ENCODE measurements at regions not wholly inside any gene's neighbourhood (a gene's known extent, or its start where the extent isn't known, plus 50 kb on each side); places are given as distances from the start of the nearest gene placed in this dataset.

DNA sequence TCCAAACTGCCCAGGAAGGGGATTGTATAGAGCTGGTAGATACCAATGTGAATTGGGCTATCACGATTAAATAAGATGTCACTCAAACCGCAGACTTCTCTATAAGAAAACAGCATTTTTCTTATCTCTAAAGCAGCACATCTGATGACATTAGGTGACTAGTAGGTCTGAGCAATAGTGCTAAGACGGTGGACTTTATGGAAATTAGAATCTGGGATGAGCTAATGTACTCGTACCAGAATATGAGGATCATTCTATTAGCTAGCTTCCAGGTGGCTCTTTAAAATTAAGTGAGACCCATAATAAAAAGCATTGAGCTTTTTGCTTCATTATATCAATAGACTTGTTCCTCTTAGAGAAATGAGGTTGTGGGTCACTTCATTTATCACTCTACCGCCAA lies 130.0 kb upstream of the MC4R start:
- no peak overlapping the region for H2BK120ac ChIP-seq (replicated peaks; ENCODE audit: low read depth, low read length)
- H3K18ac ChIP-seq (ENCODE audit: extremely low read depth, low read length) = no peak overlapping the region
- H3K9me3 ChIP-seq (ENCODE audit: insufficient read depth in 2 of 2, low read depth in 1 of 2, low read length in 1 of 2) = no peaks in the 10 kb centered on the region
- ChIA-PET POLR2A (ENCODE audit: partially characterized antibody) (no interaction called here), CTCF (ENCODE audit: partially characterized antibody) (interaction anchor here (0.8 to 1.7 kb wide), 3 partner anchors 10 to 34 kb away, joined by 3 to 5 read pairs (median 4); no protein-coding TSS in a partner anchor)
- DNase-seq (ENCODE audit: low read depth in 1 of 2, low spot score in 2 of 2) = no peak
- no peaks in the 10 kb centered on the region for H3K27me3 ChIP-seq (replicated peaks in 1 of 4; ENCODE audit: control insufficient read depth in 3 of 4, extremely low read depth in 1 of 4, insufficient read depth in 3 of 4, low read length in 3 of 4)
- 94% methylated on average over 5 of the region's 5 CpGs; no CpG with 5 or more reads in 1 of the 2 experiments for WGBS, 2 experiments (ENCODE audit: extremely low coverage in 1 of 2, insufficient coverage in 1 of 2, insufficient read length in 1 of 2, insufficient replicate concordance in 2 of 2, low coverage in 1 of 2, low lambda C conversion rate in 2 of 2, missing lambda C conversion rate in 1 of 2)
- H3K79me1 ChIP-seq (ENCODE audit: low read depth, low read length) = no peaks in the 10 kb centered on the region
- H3K4me2 ChIP-seq (ENCODE audit: insufficient read depth in 1 of 2, low read depth in 2 of 2, low read length in 2 of 2) = no peak overlapping the region
- H3K4me1 ChIP-seq (replicated peaks in 1 of 4; ENCODE audit: control insufficient read depth in 3 of 4, insufficient read depth in 4 of 4, low read length in 3 of 4) = no peaks in the 10 kb centered on the region
- no peak for FAIRE-seq
- H3K4ac ChIP-seq (replicated peaks; ENCODE audit: insufficient read length, low read depth, low read length) = no peak overlapping the region
- H2BK15ac ChIP-seq (ENCODE audit: low read length) = no peak overlapping the region
- no peak overlapping the region for H2BK5ac ChIP-seq (ENCODE audit: low read depth, low read length)
- no peak overlapping the region for H3K9ac ChIP-seq (replicated peaks in 1 of 4; ENCODE audit: extremely low read depth in 1 of 4, low read depth in 3 of 4, low read length in 3 of 4)
- H3K56ac ChIP-seq (replicated peaks; ENCODE audit: insufficient read length, low read depth, low read length) = no peak overlapping the region
- H3K36me3 ChIP-seq (ENCODE audit: control insufficient read depth in 2 of 4, insufficient read depth in 4 of 4, low read length in 3 of 4) = no peaks in the 10 kb centered on the region
- no peaks in the 10 kb centered on the region for H3K79me2 ChIP-seq (ENCODE audit: control insufficient read depth in 1 of 2, insufficient read depth in 2 of 2, low read length in 2 of 2)
- H4K20me1 ChIP-seq (replicated peaks in 1 of 2; ENCODE audit: control insufficient read depth in 1 of 2, insufficient read depth in 2 of 2, low read length in 2 of 2) = no peaks in the 10 kb centered on the region
- H3K14ac ChIP-seq (ENCODE audit: insufficient read length) = no peak overlapping the region
- no peak overlapping the region for H4K8ac ChIP-seq (ENCODE audit: extremely low read depth, insufficient read depth, low read length)
- H3K23me2 ChIP-seq (ENCODE audit: low read depth, low read length) = no peaks in the 10 kb centered on the region
- H2AFZ ChIP-seq (ENCODE audit: low read length) = no peak overlapping the region
- H3K27ac ChIP-seq (ENCODE audit: low read depth, low read length) = no peak overlapping the region
- H4K91ac ChIP-seq (replicated peaks; ENCODE audit: insufficient read length, low read length) = no peak overlapping the region
- H2AK5ac ChIP-seq (ENCODE audit: low read depth, low read length) = no peak overlapping the region
- no peak overlapping the region for H4K5ac ChIP-seq (ENCODE audit: insufficient read length, low read depth, low read length)
- H3K4me3 ChIP-seq (ENCODE audit: extremely low read depth in 1 of 4, insufficient read depth in 2 of 4, low read depth in 3 of 4, low read length in 4 of 4) = no peak overlapping the region
- no peak overlapping the region for H2BK20ac ChIP-seq (ENCODE audit: low read length)
- H3K23ac ChIP-seq (ENCODE audit: insufficient read length) = no peak overlapping the region
- no peak overlapping the region for H2BK12ac ChIP-seq (ENCODE audit: low read depth, low read length)
- TF ChIP-seq HDAC2 (IDR thresholded peaks at IDR 0.05; ENCODE audit: borderline replicate concordance in 1 of 2, low read depth in 2 of 2, low read length in 2 of 2) (no peak), CEBPB (IDR thresholded peaks at IDR 0.05; ENCODE audit: low read depth, low read length) (no peak), NRF1 (IDR thresholded peaks at IDR 0.05; ENCODE audit: low read depth, low read length) (no peak), POLR2AphosphoS5 (IDR thresholded peaks at IDR 0.05; ENCODE audit: low read depth, low read length) (no peak), POU5F1 (IDR thresholded peaks at IDR 0.05; ENCODE audit: low read depth, low read length) (no peak), EP300 (IDR thresholded peaks at IDR 0.05; ENCODE audit: borderline replicate concordance in 1 of 2, low read depth in 2 of 2, low read length in 2 of 2) (no peak), KDM5A (IDR thresholded peaks at IDR 0.05; ENCODE audit: low read length) (no peak), MAFK (IDR thresholded peaks at IDR 0.05; ENCODE audit: low read depth, low read length) (no peak), TCF12 (IDR thresholded peaks at IDR 0.05; ENCODE audit: low read depth, low read length) (no peak), RAD21 (IDR thresholded peaks at IDR 0.05 in 1 of 2, conservative IDR thresholded peaks at IDR 0.05 in 1 of 2; ENCODE audit: low read depth in 2 of 2, low read length in 2 of 2) (no peak)
- TF ChIP-seq, protein P1, sequence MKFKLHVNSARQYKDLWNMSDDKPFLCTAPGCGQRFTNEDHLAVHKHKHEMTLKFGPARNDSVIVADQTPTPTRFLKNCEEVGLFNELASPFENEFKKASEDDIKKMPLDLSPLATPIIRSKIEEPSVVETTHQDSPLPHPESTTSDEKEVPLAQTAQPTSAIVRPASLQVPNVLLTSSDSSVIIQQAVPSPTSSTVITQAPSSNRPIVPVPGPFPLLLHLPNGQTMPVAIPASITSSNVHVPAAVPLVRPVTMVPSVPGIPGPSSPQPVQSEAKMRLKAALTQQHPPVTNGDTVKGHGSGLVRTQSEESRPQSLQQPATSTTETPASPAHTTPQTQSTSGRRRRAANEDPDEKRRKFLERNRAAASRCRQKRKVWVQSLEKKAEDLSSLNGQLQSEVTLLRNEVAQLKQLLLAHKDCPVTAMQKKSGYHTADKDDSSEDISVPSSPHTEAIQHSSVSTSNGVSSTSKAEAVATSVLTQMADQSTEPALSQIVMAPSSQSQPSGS (IDR thresholded peaks at IDR 0.05; ENCODE audit: low read length) = no peak
- TF ChIP-seq, protein P2, sequence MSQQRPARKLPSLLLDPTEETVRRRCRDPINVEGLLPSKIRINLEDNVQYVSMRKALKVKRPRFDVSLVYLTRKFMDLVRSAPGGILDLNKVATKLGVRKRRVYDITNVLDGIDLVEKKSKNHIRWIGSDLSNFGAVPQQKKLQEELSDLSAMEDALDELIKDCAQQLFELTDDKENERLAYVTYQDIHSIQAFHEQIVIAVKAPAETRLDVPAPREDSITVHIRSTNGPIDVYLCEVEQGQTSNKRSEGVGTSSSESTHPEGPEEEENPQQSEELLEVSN (IDR thresholded peaks at IDR 0.05) = no peak

Data from H1 (cell line).